ENCODE measurements at regions not wholly inside any gene's neighbourhood (a gene's known extent, or its start where the extent isn't known, plus 50 kb on each side); places are given as distances from the start of the nearest gene placed in this dataset.
A peak's percentile ranks its signal among the peaks of the same experiment; 100 is the strongest.

DNA sequence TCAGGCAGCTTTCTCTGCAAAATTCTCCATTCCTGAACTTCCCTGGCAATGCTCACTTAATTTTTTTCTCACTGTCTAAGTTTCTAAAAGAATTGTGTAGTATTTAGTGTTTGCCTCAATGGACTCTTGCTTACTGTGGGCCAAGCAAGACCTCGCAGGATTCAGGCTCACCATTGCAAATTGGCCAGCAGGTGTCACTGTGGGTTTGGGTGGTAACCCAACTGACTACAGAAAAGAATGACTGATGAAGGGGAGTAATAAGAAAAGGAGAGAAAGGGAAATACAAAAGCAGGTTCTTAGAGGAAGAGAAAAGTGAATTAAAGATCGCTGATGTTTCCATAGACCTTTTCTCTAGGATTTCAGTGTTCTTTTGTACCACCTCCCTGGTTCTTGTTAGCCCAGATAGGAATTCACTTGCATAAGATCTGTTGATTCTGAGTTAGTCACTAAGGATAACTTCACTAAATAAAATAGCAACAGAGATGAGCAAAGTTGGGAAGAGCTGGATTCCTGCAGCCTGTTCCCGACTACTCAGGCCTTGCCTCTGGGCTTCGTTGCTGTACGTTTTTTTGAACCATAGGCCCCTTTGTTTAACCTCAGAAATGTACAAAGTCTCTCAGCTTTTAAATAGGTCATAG lies 386.5 kb upstream of the DDHD1 start:
- FAIRE-seq: no peak

DNA sequence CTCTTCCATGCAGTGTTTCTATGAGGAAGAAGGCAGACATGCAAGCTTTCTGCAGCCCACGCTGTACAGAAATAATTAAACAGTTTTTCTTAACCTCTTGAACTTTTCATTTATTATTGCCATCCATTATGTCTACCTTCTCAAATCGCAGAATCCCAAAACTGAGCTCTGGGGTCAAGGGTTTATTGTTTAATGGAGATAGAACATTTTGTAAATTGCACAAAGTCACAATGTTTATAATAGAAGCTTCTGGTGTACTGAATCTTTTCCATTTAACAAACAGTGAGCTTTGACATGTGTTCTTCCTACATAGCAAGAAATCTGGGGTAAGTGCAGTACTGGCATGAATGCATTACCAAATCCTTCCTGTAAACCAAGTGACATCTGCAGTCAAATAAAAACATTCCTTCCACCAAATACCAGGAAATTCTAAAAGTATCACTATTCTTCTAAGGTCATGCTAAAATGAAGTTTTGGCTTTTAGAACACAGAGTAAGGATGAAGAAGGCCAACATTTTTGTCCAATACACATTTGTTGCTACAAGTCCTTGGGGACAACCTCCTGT lies 385.3 kb upstream of the DDHD1 start:
- FAIRE-seq: peak; percentile 99

DNA sequence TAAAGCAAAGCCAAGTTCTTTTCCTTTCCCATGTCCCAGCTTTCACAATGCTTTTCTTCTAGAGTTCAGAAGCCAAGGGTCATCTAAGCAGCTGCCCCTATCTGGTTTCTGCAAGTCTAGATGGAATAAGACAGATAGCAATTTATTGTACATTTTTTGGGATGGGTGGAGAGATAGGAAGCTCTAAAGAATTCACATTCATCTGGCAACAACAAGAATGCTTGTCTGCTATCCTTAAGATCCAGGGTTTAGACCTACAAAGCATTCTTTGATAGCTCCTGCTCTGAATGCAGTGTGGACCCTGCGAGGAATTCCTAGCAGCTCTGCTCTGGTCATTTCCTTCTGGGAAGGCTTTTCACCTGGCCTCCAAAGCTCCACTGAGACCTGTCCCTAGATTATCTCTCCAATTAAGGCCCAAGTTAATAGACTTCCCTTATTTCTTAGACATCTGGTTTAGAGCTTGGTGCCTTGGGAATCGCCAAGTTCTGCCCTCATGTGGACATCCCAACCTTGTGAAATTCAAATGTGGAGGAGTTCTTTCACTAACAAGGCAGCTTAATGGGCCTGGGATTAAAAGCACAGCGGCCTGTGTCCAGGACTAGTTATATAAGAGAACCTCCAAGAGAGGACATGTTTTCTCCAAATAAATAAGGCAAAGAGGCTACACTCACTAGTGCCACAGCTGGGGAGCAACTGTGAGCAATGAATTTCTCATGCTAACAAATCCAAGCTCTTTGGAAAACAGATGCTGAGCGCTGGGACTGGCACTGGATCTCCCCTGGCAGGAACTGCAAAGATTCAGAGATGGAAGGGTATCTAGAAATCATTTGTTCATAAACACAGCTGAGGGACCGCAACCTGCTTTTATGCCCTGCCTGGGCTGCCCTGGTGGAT lies 384.5 kb upstream of the DDHD1 start:
- no peak for FAIRE-seq

DNA sequence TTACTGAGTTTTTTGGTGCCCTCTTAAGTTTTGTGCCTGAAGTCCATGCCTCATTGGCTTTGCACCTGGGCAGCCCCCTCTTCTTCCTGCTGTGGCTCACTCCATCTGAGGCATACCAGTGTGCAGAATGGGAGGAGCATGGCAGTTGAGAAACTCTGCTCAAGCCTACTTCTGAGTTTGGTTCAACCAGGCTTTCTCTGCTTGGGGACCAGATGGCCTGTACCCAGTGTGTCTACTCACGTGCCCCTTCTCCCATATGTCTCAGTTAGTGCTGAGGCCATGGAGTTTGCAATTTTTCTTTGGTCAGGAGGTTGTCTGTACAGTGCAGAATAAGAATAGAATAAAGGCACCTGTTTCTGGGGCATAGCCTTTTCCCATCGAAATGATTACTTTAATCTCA lies 383.3 kb upstream of the DDHD1 start:
- no peak for FAIRE-seq

DNA sequence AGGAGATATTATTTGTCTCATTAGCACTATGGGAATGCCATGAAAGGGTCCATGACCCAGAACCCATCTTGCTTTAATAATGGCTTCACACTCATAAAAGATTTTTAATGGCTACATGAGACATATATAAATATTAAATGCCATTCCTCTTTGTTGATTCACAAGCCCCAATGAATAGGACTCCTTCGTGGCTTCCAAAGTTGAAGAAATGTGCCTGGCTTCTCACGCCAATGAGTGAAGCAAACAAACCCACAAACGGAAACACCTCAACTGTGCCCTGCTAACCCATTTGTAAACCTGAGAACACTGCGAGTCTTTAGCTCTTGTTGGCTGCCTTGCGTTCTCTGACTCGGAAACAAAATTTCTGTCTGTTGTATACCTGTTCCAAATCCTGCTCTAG lies 381.7 kb upstream of the DDHD1 start:
- no peak for FAIRE-seq

DNA sequence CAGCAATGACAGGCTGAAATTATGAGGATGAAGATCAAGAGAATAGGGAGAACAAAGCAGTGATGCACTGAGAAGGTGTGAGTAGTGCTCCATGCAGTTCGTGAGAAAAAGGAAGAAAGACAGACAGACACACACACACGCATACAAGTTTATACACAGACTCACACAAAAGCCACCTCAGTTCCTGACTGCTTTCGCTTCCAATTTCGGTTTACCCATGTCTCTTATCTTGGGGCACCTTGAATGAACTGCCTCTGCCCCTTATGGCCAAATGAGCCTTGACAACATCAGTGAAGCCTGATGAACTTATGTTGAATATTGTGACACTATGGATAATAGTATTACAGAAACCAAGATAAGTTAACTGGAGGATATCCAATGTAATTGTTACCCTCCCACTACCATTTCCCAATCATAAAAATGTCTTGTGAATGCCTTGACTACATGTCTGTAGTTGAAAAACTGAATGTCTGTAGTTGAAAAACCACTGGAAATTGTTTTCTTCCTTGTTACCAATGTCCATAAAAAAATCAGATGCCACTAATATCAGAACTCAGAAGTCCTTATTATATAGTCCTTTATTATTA lies 380.4 kb upstream of the DDHD1 start:
- no peak for FAIRE-seq

DNA sequence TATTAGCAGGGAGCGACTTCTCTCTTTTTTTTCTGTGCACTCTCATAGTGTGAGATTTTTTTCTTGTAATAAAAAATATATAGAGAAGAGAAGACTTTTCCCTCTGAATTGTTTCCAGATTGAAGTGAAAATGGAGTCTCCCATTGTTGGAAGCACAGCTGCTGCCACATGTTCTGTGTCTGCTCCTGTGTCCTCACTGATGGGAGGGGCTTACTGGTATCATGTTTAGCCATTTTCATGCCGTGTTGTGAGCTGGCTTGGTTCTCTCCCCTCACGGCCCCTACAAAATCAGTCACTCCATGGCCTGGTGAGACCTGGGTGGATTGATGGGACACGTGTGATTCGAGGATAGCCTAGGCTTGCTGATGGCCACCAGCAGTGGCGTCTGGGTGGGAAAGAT lies 379.7 kb upstream of the DDHD1 start:
- FAIRE-seq: no peak

DNA sequence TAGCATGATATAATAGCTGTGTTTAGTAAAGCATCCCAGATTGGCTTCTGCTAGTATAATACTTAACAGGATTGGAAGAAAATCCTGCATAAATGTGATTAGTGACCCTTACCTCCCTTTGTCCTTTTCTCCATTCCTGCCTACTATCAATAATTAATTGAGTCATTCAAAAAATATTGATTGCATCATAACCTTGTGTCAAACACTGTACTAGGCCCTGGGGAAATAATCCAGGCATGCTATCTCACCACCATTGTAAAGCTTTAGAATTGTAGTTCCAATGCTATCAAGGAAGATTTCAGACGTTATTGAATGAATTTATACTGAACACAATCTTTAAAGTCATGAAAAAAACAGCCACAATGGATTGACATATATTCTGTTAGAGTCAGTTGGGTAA lies 378.6 kb upstream of the DDHD1 start:
- FAIRE-seq: no peak

DNA sequence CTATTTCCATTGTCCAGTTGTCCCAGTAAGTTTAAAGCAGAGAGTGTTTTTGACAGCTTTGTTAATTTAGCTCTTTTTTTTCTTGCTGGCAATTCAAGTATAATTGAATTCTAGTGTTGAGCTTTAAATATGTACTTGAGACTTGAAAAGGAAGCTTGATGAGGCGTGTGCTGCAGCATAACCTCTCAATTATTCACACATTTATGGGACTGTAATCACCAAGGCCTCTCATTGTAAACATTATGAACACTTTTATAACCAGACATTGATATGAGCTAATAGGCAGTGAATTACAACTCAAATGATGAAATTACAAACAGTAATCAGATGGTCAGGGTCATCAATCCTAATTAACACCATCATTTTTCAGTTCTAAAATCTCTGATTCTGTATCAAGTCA lies 378.0 kb upstream of the DDHD1 start:
- FAIRE-seq: no peak

DNA sequence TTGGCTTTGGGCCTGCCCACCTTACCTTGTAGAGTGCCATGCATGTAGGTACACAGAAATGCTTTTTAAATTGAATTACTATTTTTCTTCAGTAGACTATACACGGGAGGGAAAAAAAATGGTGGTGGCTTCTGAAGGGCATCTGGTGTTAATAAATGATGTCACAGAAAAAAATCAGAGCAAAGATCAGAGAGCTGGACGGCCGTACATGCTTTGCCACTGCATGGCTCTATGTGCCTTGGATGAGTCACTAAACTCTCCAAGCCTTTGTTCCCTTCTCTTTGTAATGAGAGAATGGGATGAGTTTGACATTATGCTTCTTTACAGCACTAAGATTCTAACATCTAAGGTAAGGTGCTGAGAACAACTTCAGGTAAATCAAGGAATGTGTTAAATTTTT lies 376.4 kb upstream of the DDHD1 start:
- no peak for FAIRE-seq

DNA sequence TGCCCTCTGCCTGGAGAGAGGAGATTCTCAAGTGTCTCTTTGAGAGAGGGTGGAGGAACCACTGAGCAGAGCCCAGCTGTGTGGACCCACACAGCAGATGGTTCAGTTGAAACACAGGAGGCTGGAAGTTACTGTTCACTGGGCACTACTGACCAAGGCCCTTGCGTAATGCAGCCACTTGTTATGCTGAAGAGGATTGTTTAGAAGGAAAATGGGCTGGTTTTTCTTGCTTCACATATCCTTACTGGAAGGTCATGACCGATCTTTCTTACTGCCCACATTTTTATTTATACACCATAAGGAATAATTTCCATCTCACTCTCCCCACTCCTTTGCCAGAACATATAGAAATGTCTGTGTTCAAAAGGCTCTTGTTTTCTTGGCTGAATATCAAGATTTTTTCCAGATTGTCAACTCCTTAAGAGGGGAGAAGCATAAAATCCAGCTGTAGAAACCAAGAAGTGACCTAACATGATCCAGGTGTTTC lies 375.1 kb upstream of the DDHD1 start:
- FAIRE-seq: no peak

DNA sequence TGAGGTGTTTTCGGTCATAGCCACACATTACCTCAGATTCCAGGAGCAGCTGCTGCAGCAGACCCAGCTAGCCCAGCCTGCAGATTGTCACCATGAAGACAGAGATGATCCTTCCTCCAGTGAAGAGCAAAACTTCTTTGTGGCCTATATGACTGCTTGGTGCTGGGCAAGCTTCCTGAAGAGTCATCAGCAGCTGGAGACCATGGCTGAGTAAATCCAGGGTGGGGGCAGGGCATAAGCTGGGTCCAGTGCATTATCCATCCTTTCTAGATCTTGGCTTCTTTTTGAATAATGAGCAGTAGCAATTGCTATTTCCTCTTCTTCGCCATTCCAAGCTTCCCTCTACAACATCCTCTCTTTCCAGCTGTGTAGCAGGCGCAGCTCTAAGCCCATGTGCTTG lies 373.1 kb upstream of the DDHD1 start:
- FAIRE-seq: no peak

DNA sequence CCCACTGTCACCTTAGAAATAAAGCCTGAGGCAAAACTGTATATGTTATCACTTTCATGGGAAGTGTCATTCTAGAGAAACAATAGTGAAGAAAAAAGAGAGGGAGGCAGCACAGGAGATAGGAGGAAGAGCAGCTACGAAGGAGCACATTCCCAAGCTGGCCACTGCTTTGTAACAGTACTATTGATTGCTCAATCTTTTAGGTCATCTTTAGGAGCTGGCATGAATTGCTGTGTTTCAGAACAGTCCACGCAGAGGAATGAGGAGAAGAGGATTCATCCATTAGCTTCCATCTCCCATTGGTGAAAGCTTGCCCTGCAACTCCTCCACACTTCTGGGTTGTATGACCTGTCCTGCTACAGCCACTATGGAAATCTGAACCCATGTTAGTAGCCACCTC lies 372.5 kb upstream of the DDHD1 start:
- FAIRE-seq: peak; percentile 62

DNA sequence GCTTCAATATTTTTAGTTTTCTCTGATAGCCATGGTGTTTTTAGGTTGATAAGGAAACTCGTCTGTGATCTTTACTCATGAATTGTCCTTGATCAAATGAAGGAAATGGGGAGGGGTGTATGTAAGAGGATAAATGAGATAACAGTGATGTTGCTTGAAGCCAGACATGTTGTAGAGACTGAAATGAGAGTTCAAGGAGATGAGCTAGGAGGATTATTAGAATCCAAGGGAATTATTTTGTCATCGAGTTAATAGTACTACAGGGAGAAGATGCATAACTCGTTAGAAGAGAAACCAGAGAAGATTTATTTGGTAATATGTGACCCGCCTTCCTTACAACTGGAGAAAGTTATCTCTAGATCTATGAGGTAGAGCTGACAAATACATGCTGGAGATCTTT lies 371.3 kb upstream of the DDHD1 start:
- FAIRE-seq: no peak

DNA sequence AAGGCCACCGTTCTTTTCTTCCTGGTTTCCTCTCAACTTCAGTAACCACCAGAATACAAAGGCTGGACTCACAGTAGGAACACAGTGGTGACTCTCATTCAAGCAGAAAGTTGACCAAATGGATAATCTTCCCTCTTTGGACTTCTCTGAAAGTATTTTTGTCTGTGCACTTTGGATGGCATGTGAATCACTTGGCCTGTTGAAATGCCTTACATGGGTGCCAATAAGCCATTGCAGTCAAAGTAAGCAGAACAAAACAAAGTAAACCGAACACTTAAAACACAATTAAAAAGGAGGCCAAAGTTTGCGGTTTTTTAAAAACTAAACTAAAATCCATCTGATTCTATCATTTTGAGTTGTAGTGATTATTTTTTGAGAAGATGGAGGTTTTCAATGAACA lies 370.1 kb upstream of the DDHD1 start:
- FAIRE-seq: no peak

DNA sequence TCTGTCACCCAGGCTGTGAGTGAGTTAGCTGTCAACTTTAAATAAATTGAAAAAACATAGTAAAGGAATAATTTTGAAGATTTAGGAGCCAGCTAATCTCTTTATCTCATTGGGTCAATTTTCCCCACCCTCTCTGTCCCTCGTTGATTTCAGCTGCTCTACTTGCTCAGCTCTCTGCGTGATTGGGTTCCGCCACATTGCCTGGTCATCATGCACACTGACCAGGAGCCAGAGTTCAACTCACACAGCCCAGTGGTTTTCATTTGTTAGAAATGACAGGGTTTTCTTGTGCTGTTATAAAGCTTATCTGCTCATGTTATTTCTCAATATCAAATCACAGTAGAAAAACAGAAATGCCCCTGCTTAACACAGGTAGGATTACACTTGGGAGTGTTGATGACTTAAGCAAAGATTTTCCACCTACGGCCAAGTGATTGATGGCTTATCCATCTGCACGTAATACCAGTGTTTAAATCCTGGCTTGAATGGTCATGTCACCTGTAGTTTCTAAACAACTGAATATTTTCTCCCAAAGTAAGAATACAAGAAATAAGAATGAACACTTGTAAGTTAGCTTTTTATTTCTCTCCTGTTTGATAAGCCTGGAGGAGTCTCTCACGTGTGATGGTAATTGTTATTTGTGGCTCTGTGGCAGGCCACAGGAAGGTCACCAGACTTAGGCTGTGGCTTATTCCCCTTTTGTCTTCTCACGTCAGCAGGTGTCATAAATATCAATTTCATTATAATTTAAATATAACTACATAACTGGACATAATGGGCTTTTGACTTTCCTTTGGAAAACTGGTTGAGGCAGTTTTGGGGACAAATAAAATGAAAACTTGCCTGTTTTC lies 367.2 kb upstream of the DDHD1 start:
- FAIRE-seq: no peak

DNA sequence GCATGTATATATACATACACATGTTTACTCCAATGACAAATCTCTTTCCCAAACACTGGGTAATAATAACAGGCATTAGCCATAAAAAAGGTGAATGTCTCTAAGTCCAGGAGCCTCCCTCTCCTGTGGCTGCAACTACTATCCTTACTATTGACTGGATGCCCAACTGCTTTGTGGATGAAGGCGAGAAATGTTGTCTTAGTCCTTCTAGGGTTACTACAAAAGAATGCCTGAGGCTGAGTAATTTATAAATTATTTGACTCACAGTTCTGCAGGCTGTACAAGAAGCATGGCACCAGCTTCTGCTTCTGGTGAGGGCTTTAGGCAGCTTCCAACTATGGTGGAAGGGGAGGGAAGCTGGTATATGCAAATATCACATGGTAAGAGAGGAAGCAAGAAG lies 366.0 kb upstream of the DDHD1 start:
- no peak for FAIRE-seq

DNA sequence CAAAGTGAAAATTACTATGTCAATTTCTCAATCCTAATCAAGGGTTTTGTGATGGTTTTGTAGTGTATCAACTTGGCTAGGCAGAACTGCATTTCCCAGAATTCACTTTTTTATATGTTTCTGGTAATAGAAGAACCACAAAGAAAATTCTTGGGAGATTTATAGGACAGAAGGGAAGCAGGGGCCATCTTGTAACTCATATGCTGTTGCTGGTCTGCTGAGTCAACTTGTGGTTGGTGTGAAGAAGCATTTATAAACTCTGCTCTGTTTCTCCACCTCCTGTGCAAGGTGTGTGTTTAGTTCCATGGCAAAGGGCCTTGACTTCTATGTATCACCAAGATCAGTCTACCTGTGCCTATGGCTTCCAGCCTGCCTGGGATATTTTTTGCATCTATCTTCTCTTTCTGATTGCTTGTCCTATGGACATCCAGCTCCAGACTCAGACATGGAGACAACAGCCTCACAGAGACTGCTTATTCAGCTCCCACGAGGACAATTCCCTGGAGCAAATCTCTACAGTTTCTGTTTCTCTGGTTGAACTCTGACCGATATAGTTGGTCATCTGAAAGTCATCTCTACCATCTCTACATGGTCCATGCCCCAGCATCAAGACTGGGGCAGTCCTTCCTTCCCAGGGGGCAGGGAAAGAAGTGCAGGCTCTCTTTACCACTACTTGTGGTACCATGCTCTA lies 364.3 kb upstream of the DDHD1 start:
- no peak for FAIRE-seq

DNA sequence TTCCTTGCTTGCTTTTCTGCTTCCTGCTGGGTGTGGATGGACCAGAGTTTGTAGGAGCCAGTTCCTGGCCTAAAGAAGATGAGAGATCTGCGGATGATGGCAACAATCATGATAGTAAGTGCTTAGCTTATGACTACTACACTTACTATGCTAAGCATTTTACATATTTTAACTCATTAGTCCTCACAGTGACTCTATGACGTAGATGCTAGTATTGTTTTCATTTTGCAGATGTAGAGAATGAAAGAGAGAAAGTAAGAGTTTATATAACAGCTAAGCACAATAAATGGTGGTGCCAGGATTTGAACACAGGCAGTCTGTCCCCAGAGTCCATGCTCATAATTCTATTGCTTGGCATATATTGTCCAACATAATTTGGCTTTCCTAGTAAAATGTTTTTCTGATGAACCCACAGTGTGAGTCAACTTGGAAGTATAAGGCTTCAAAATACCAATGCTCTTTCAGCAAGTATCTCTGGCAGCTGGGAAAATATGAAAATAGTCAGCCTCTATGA lies 363.2 kb upstream of the DDHD1 start:
- FAIRE-seq: no peak

DNA sequence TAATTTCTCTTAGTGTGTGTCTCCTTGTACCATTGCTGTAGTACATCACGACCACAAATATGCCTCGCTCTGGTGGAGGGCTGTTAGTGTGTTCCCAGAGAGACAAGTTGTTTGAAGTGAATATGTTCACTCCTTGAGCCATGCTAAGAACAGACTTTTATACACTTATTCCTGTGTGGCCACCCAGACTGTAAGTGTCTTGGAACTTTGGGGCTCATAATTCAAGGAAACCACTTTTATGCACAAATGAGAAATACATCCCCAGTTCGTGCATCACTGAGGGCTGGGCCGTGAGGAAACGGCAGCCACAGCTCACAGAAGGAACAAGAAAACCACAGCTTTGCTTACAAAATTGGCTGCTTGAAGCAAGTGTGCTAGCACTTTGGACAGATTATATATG lies 362.2 kb upstream of the DDHD1 start:
- FAIRE-seq: no peak

DNA sequence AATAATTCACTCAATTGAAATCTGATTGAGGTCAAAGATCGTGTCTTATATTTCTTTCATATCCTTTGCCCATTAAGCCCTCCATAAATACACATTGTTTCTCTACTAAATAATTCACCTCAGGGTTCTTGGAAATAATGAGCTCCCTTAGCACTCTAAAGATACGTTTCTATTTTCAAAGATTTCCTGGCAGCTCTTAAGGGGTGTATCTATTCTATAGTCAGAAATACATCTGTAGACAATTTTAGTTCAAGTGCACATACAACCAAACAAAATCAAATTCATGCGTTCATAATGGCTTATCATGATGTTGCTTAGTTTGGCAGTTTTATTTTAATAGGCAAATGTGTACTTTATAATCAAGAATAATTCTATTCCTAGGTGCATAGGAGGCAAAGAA lies 361.1 kb upstream of the DDHD1 start:
- FAIRE-seq: no peak
